ENCODE measurements at regions not wholly inside any gene's neighbourhood (a gene's known extent, or its start where the extent isn't known, plus 50 kb on each side); places are given as distances from the start of the nearest gene placed in this dataset.
A peak's percentile ranks its signal among the peaks of the same experiment; 100 is the strongest.

GRCh38 chr1:218614031-218614430 is 268.9 kb downstream of the TGFB2 start:
- H3K27ac ChIP-seq (ENCODE audit: insufficient read depth, low read length): no peak overlapping the region
- TF ChIP-seq EZH2 (IDR thresholded peaks at IDR 0.05; ENCODE audit: low read length, missing control alignments): no peak
- TF ChIP-seq, protein P1, sequence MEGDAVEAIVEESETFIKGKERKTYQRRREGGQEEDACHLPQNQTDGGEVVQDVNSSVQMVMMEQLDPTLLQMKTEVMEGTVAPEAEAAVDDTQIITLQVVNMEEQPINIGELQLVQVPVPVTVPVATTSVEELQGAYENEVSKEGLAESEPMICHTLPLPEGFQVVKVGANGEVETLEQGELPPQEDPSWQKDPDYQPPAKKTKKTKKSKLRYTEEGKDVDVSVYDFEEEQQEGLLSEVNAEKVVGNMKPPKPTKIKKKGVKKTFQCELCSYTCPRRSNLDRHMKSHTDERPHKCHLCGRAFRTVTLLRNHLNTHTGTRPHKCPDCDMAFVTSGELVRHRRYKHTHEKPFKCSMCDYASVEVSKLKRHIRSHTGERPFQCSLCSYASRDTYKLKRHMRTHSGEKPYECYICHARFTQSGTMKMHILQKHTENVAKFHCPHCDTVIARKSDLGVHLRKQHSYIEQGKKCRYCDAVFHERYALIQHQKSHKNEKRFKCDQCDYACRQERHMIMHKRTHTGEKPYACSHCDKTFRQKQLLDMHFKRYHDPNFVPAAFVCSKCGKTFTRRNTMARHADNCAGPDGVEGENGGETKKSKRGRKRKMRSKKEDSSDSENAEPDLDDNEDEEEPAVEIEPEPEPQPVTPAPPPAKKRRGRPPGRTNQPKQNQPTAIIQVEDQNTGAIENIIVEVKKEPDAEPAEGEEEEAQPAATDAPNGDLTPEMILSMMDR (conservative IDR thresholded peaks at IDR 0.05 in 1 of 2, IDR thresholded peaks at IDR 0.05 in 1 of 2; ENCODE audit: low read depth in 1 of 2, low read length in 2 of 2): no peak

DNA sequence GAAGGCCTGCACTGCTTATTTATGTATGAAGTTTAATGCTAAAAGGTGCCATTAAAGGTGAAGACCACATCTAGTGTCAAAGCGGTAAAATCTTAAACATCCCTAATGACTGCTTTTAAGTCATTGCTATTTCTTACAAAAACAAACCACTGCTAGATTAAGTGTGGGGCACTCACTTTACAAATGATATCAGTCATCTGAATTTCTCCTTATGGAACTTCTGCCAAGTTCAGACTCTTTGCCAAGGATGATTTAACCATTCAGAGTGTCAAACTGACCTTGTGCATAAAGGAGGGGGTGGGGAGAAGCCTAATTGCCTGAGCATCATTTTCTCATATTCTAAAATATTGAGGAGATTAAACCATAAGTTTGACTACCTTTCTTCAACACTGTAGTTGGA is 271.5 kb downstream of the TGFB2 start:
- H3K4me2 ChIP-seq (ENCODE audit: extremely low read depth, insufficient read depth, low read length): no peak overlapping the region
- H3K27ac ChIP-seq (ENCODE audit: insufficient read depth, low read length): no peak overlapping the region
- H3K79me2 ChIP-seq (ENCODE audit: control insufficient read depth, insufficient read depth, low read length): no peaks in the 10 kb centered on the region
- H3K9me3 ChIP-seq (ENCODE audit: control insufficient read depth, insufficient read depth, low read depth, low read length): no peaks in the 10 kb centered on the region
- DNase-seq (ENCODE audit: low read depth in 2 of 2): peak; percentile 50 to 83
- H3K4me3 ChIP-seq (replicated peaks in 1 of 4; ENCODE audit: control extremely low read depth in 1 of 4, insufficient read depth in 1 of 4, low read depth in 3 of 4, low read length in 4 of 4): no peak overlapping the region
- H3K4me1 ChIP-seq (ENCODE audit: control insufficient read depth, extremely low read depth, insufficient read depth, low read length): no peaks in the 10 kb centered on the region
- H3K9ac ChIP-seq (ENCODE audit: insufficient read depth, low read length): no peak overlapping the region
- H2AFZ ChIP-seq (ENCODE audit: low read length): no peak overlapping the region
- no peaks in the 10 kb centered on the region for H3K27me3 ChIP-seq (ENCODE audit: control insufficient read depth, insufficient read depth, low read length)
- H4K20me1 ChIP-seq (ENCODE audit: control insufficient read depth, extremely low read depth, insufficient read depth, low read length): no peaks in the 10 kb centered on the region
- no peaks in the 10 kb centered on the region for H3K36me3 ChIP-seq (ENCODE audit: control insufficient read depth, insufficient read depth, low read length)
- TF ChIP-seq EZH2 (IDR thresholded peaks at IDR 0.05; ENCODE audit: low read length, missing control alignments): no peak
- TF ChIP-seq, protein P1 (conservative IDR thresholded peaks at IDR 0.05 in 1 of 2, IDR thresholded peaks at IDR 0.05 in 1 of 2; ENCODE audit: low read depth in 1 of 2, low read length in 2 of 2): no peak

More at GRCh38 chr1:218614031-218614430, 268.9 kb downstream of the TGFB2 start:
- no peak overlapping the region for H3K9ac ChIP-seq (ENCODE audit: insufficient read depth, low read length)
- DNase-seq (ENCODE audit: low read depth in 2 of 2): no peak
- no peaks in the 10 kb centered on the region for H3K36me3 ChIP-seq (ENCODE audit: control insufficient read depth, insufficient read depth, low read length)
- no peaks in the 10 kb centered on the region for H3K9me3 ChIP-seq (ENCODE audit: control insufficient read depth, insufficient read depth, low read depth, low read length)
- H3K27me3 ChIP-seq (ENCODE audit: control insufficient read depth, insufficient read depth, low read length): no peaks in the 10 kb centered on the region
- no peak overlapping the region for H2AFZ ChIP-seq (ENCODE audit: low read length)
- H4K20me1 ChIP-seq (ENCODE audit: control insufficient read depth, extremely low read depth, insufficient read depth, low read length): no peaks in the 10 kb centered on the region
- no peak overlapping the region for H3K4me2 ChIP-seq (ENCODE audit: extremely low read depth, insufficient read depth, low read length)
- no peaks in the 10 kb centered on the region for H3K79me2 ChIP-seq (ENCODE audit: control insufficient read depth, insufficient read depth, low read length)
- H3K4me1 ChIP-seq (ENCODE audit: control insufficient read depth, extremely low read depth, insufficient read depth, low read length): no peaks in the 10 kb centered on the region
- H3K4me3 ChIP-seq (replicated peaks in 1 of 4; ENCODE audit: control extremely low read depth in 1 of 4, insufficient read depth in 1 of 4, low read depth in 3 of 4, low read length in 4 of 4): no peak overlapping the region

GRCh38 chr1:218617986-218618385 is 272.9 kb downstream of the TGFB2 start:
- H3K4me3 ChIP-seq (replicated peaks in 1 of 4; ENCODE audit: control extremely low read depth in 1 of 4, insufficient read depth in 1 of 4, low read depth in 3 of 4, low read length in 4 of 4): no peak overlapping the region
- H3K9me3 ChIP-seq (ENCODE audit: control insufficient read depth, insufficient read depth, low read depth, low read length): no peaks in the 10 kb centered on the region
- H3K36me3 ChIP-seq (ENCODE audit: control insufficient read depth, insufficient read depth, low read length): no peaks in the 10 kb centered on the region
- DNase-seq (ENCODE audit: low read depth in 2 of 2): peak in 1 of 2 donors; percentile 40
- no peak overlapping the region for H2AFZ ChIP-seq (ENCODE audit: low read length)
- no peak overlapping the region for H3K9ac ChIP-seq (ENCODE audit: insufficient read depth, low read length)
- TF ChIP-seq EZH2 (IDR thresholded peaks at IDR 0.05; ENCODE audit: low read length, missing control alignments): no peak
- TF ChIP-seq, protein P1 (conservative IDR thresholded peaks at IDR 0.05 in 1 of 2, IDR thresholded peaks at IDR 0.05 in 1 of 2; ENCODE audit: low read depth in 1 of 2, low read length in 2 of 2): no peak
- no peaks in the 10 kb centered on the region for H4K20me1 ChIP-seq (ENCODE audit: control insufficient read depth, extremely low read depth, insufficient read depth, low read length)
- no peaks in the 10 kb centered on the region for H3K4me1 ChIP-seq (ENCODE audit: control insufficient read depth, extremely low read depth, insufficient read depth, low read length)
- no peaks in the 10 kb centered on the region for H3K79me2 ChIP-seq (ENCODE audit: control insufficient read depth, insufficient read depth, low read length)
- H3K27me3 ChIP-seq (ENCODE audit: control insufficient read depth, insufficient read depth, low read length): no peaks in the 10 kb centered on the region
- H3K4me2 ChIP-seq (ENCODE audit: extremely low read depth, insufficient read depth, low read length): no peak overlapping the region
- no peak overlapping the region for H3K27ac ChIP-seq (ENCODE audit: insufficient read depth, low read length)
